ENCODE measurements at regions not wholly inside any gene's neighbourhood (a gene's known extent, or its start where the extent isn't known, plus 50 kb on each side); places are given as distances from the start of the nearest gene placed in this dataset.

GRCh38 chr6:55997223-55997874 is 122.0 kb upstream of the BMP5 start:
- ATAC-seq, result no peak
- TF ChIP-seq CTCF (IDR thresholded peaks at IDR 0.05), result no peak
- Histone ChIP-seq H3K27me3 (ENCODE audit: insufficient read depth in 3 of 3, low read length in 2 of 3) (no peaks in the 10 kb centered on the region), H3K36me3 (ENCODE audit: insufficient read depth in 1 of 2, low read depth in 1 of 2) (no peaks in the 10 kb centered on the region), H3K4me1 (no peaks in the 10 kb centered on the region), H3K4me3 (no peak overlapping the region), H3K9me3 (peaks cover 4% of the 10 kb centered on the region), H3K27ac (no peak overlapping the region)
- no peak for DNase-seq
- 81 to 92% (median 81%) methylated on average over 3 of the region's 3 CpGs for WGBS, 3 donors
- intact Hi-C loops (cut with DNase I), result no loop called here

GRCh38 chr6:55994531-55994930 is 119.1 kb upstream of the BMP5 start:
- no peak for DNase-seq
- no peak for TF ChIP-seq CTCF (IDR thresholded peaks at IDR 0.05)
- no peaks in the 10 kb centered on the region for H3K36me3 ChIP-seq (ENCODE audit: insufficient read depth in 1 of 2, low read depth in 1 of 2)
- intact Hi-C loops (cut with DNase I), result no loop called here
- no peak overlapping the region for H3K27ac ChIP-seq
- H3K4me3 ChIP-seq, result no peak overlapping the region
- H3K27me3 ChIP-seq (ENCODE audit: insufficient read depth in 3 of 3, low read length in 2 of 3), result no peaks in the 10 kb centered on the region
- peaks cover 4% of the 10 kb centered on the region for H3K9me3 ChIP-seq
- 71 to 82% (median 77%) methylated on average over 3 of the region's 3 CpGs for WGBS, 3 donors
- no peak for ATAC-seq
- H3K4me1 ChIP-seq, result no peaks in the 10 kb centered on the region

GRCh38 chr6:55993418-55993817 is 118.0 kb upstream of the BMP5 start:
- H3K36me3 ChIP-seq (ENCODE audit: insufficient read depth in 1 of 2, low read depth in 1 of 2), result no peaks in the 10 kb centered on the region
- ATAC-seq, result no peak
- WGBS, 3 donors, result 83 to 95% (median 88%) methylated on average over 2 of the region's 2 CpGs
- H3K27ac ChIP-seq, result no peak overlapping the region
- no peak for TF ChIP-seq CTCF (IDR thresholded peaks at IDR 0.05)
- no peaks in the 10 kb centered on the region for H3K4me1 ChIP-seq
- no peaks in the 10 kb centered on the region for H3K27me3 ChIP-seq (ENCODE audit: insufficient read depth in 3 of 3, low read length in 2 of 3)
- H3K4me3 ChIP-seq, result no peak overlapping the region
- DNase-seq, result no peak
- intact Hi-C loops (cut with DNase I), result no loop called here
- H3K9me3 ChIP-seq, result peaks cover 4% of the 10 kb centered on the region

GRCh38 chr6:55992546-55992945 is 117.2 kb upstream of the BMP5 start:
- no peaks in the 10 kb centered on the region for H3K4me1 ChIP-seq
- intact Hi-C loops (cut with DNase I), result no loop called here
- H3K27ac ChIP-seq, result no peak overlapping the region
- H3K9me3 ChIP-seq, result peaks cover 4% of the 10 kb centered on the region
- no peaks in the 10 kb centered on the region for H3K27me3 ChIP-seq (ENCODE audit: insufficient read depth in 3 of 3, low read length in 2 of 3)
- TF ChIP-seq CTCF (IDR thresholded peaks at IDR 0.05), result no peak
- ATAC-seq (no peak), DNase-seq (no peak)
- H3K4me3 ChIP-seq, result no peak overlapping the region
- H3K36me3 ChIP-seq (ENCODE audit: insufficient read depth in 1 of 2, low read depth in 1 of 2), result no peaks in the 10 kb centered on the region

- Histone ChIP-seq H3K9me3 (no peaks in the 10 kb centered on the region), H3K36me3 (ENCODE audit: insufficient read depth in 1 of 2, low read depth in 1 of 2) (no peaks in the 10 kb centered on the region), H3K4me3 (no peak overlapping the region), H3K4me1 (no peaks in the 10 kb centered on the region), H3K27me3 (ENCODE audit: insufficient read depth in 3 of 3, low read length in 2 of 3) (no peaks in the 10 kb centered on the region), H3K27ac (no peak overlapping the region)
- DNase-seq (no peak), ATAC-seq (no peak)
- intact Hi-C loops (cut with DNase I), result no loop called here
- no peak for TF ChIP-seq CTCF (IDR thresholded peaks at IDR 0.05)
- 97 to 100% (median 98%) methylated on average over 1 of the region's 1 CpG for WGBS, 3 donors
Measured at GRCh38 chr6:55985309-55985708, 109.9 kb upstream of the BMP5 start.

Data from psoas muscle (tissue), 7 donors.